ENCODE measurements at regions not wholly inside any gene's neighbourhood (a gene's known extent, or its start where the extent isn't known, plus 50 kb on each side); places are given as distances from the start of the nearest gene placed in this dataset.

GRCh38 chr3:107275511-107275910 lies 101.7 kb upstream of the CCDC54 start:
- TF ChIP-seq CTCF (IDR thresholded peaks at IDR 0.05 in 4 of 5, conservative IDR thresholded peaks at IDR 0.05 in 1 of 5) (no peak), POLR2A (IDR thresholded peaks at IDR 0.05) (no peak)
